Upper lobe of right lung (tissue), 1 donor: ENCODE measurements at regions not wholly inside any gene's neighbourhood (a gene's known extent, or its start where the extent isn't known, plus 50 kb on each side); places are given as distances from the start of the nearest gene placed in this dataset.

Source experiments
- ATAC-seq: fragments of 200-7000 bp; cut with Tn5 transposase; one replicate; pipeline ENCODE4 v1.9.1; 2020; ENCODE audit warnings: mild to moderate bottlenecking, moderate library complexity
- DNase-seq: peaks from one replicate; pipeline ENCODE4 v3.0.0-alpha.2; 2020
- H3K27ac ChIP-seq: fragments of 200-600 bp; one replicate; pipeline ENCODE4 v1.8.0; 2022
- H3K27me3 ChIP-seq: fragments of 200-600 bp; one replicate; pipeline ENCODE4 v1.8.0; 2022; ENCODE audit warnings: mild to moderate bottlenecking
- H3K36me3 ChIP-seq: fragments of 200-600 bp; one replicate; pipeline ENCODE4 v1.8.0; 2022
- H3K4me1 ChIP-seq: fragments of 200-600 bp; one replicate; pipeline ENCODE4 v1.8.0; 2022
- H3K4me3 ChIP-seq: fragments of 200-600 bp; one replicate; pipeline ENCODE4 v1.8.0; 2022; ENCODE audit warnings: mild to moderate bottlenecking
- H3K9me3 ChIP-seq: fragments of 200-600 bp; one replicate; pipeline ENCODE4 v1.8.0; 2022
- CTCF ChIP-seq: fragments of 200-600 bp; IDR thresholded peaks from one replicate; pipeline ENCODE4 v1.8.0; 2022; ENCODE audit warnings: antibody characterized with exemption
- intact Hi-C: fragments of 100-400 bp; cut with DNase I; formaldehyde crosslinking; loops from one replicate; pipeline ENCODE4 v1.11.0; 2022
- donor health status: DM: no; HTN: yes; CAD: no; lungs with severe emphysema.

GRCh38 chr10:130967161-130967560 lies 344.4 kb downstream of the TCERG1L start:
- H3K27me3 ChIP-seq = peaks cover 4% of the 10 kb centered on the region
- intact Hi-C loops = no loop called here
- H3K4me3 ChIP-seq = no peak overlapping the region
- H3K36me3 ChIP-seq = no peaks in the 10 kb centered on the region
- ATAC-seq (no peak), DNase-seq (no peak)
- H3K9me3 ChIP-seq = no peaks in the 10 kb centered on the region
- no peak for TF ChIP-seq CTCF
- no peak overlapping the region for H3K27ac ChIP-seq
- no peaks in the 10 kb centered on the region for H3K4me1 ChIP-seq

- H3K27ac ChIP-seq = no peak overlapping the region
- ATAC-seq (no peak), DNase-seq (no peak)
- H3K9me3 ChIP-seq = no peaks in the 10 kb centered on the region
- no peaks in the 10 kb centered on the region for H3K36me3 ChIP-seq
- H3K4me1 ChIP-seq = no peaks in the 10 kb centered on the region
- no peak for TF ChIP-seq CTCF
- peaks cover 4% of the 10 kb centered on the region for H3K27me3 ChIP-seq
- no peak overlapping the region for H3K4me3 ChIP-seq
- intact Hi-C loops = no loop called here
Observed at GRCh38 chr10:130967784-130968183, 343.7 kb downstream of the TCERG1L start.

GRCh38 chr10:130968511-130968910 lies 343.0 kb downstream of the TCERG1L start:
- Histone ChIP-seq H3K36me3 (no peaks in the 10 kb centered on the region), H3K9me3 (no peaks in the 10 kb centered on the region), H3K27ac (no peak overlapping the region), H3K4me3 (no peak overlapping the region), H3K27me3 (peaks cover 4% of the 10 kb centered on the region), H3K4me1 (no peaks in the 10 kb centered on the region)
- no peak for ATAC-seq
- TF ChIP-seq CTCF = no peak
- intact Hi-C loops = no loop called here
- no peak for DNase-seq

- no peaks in the 10 kb centered on the region for H3K4me1 ChIP-seq
- H3K36me3 ChIP-seq = no peaks in the 10 kb centered on the region
- TF ChIP-seq CTCF = no peak
- peaks cover 4% of the 10 kb centered on the region for H3K27me3 ChIP-seq
- DNase-seq = no peak
- intact Hi-C loops = no loop called here
- no peak overlapping the region for H3K4me3 ChIP-seq
- no peaks in the 10 kb centered on the region for H3K9me3 ChIP-seq
- H3K27ac ChIP-seq = no peak overlapping the region
- no peak for ATAC-seq
Observed at GRCh38 chr10:130968964-130969363, 342.6 kb downstream of the TCERG1L start.

- intact Hi-C loops = no loop called here
- H3K36me3 ChIP-seq = no peaks in the 10 kb centered on the region
- H3K4me3 ChIP-seq = no peak overlapping the region
- H3K27me3 ChIP-seq = peaks cover 4% of the 10 kb centered on the region
- no peak for DNase-seq
- no peaks in the 10 kb centered on the region for H3K4me1 ChIP-seq
- no peak for ATAC-seq
- no peaks in the 10 kb centered on the region for H3K9me3 ChIP-seq
- TF ChIP-seq CTCF = no peak
- no peak overlapping the region for H3K27ac ChIP-seq
Observed at GRCh38 chr10:130969700-130970099, 341.8 kb downstream of the TCERG1L start.

- no peak for TF ChIP-seq CTCF
- Histone ChIP-seq H3K4me1 (no peaks in the 10 kb centered on the region), H3K9me3 (no peaks in the 10 kb centered on the region), H3K27me3 (peaks cover 4% of the 10 kb centered on the region), H3K27ac (no peak overlapping the region), H3K4me3 (no peak overlapping the region), H3K36me3 (no peaks in the 10 kb centered on the region)
- intact Hi-C loops = no loop called here
- DNase-seq = no peak
- peak; percentile 24 for ATAC-seq
Observed at GRCh38 chr10:130970341-130971122, 341.0 kb downstream of the TCERG1L start.
